Endothelial cell of umbilical vein (primary cell): ENCODE measurements at regions not wholly inside any gene's neighbourhood (a gene's known extent, or its start where the extent isn't known, plus 50 kb on each side); places are given as distances from the start of the nearest gene placed in this dataset.

Source experiments
- BruUV-seq: library from RNA; stranded (reverse); fragments of 400-500 nt; replicated peaks from 2 replicates; lab custom pipeline; 2021; lab: Mats Ljungman, UMichigan
- CTCF ChIA-PET: fragments of 300-600, 350-600 bp; sonication (Branson Sonifier 250); formaldehyde crosslinking; loops from one replicate; lab custom pipeline; 2021; ENCODE audit warnings: antibody characterized with exemption, inconsistent platforms; lab: Charles Lee
- POLR2A ChIA-PET: fragments of 300-600, 350-600 bp; sonication (Branson Sonifier 250); formaldehyde crosslinking; loops from one replicate; lab custom pipeline; 2021; ENCODE audit warnings: antibody characterized with exemption, inconsistent platforms; lab: Charles Lee
- DNase-seq: peaks from one replicate; pipeline ENCODE4 v3.0.0-alpha.2; 2011; ENCODE audit warnings: low read depth, low spot score
- FAIRE-seq: peaks from 2 replicates; lab custom pipeline; 2011; peaks lifted over from hg19 to GRCh38; lab: Jason Lieb, UNC
- H2AFZ ChIP-seq: 2 replicates; pipeline ENCODE4 v1.6.0; 2012; ENCODE audit warnings: low read depth, low read length, control low read depth, inconsistent platforms
- H3K27ac ChIP-seq: 2 replicates; pipeline ENCODE4 v1.5.1; 2011; ENCODE audit warnings: low read depth, mild to moderate bottlenecking, control low read depth, low read length, moderate library complexity; ENCODE audit not compliant: insufficient read depth
- H3K27me3 ChIP-seq, 2 experiments: 2 replicates each; pipeline versions ENCODE4 v1.6.0 to v1.6.1; 2011; ENCODE audit warnings: low read length in 2 of 2, mixed read lengths in 1 of 2; ENCODE audit not compliant: control insufficient read depth in 2 of 2, insufficient read depth in 2 of 2
- H3K36me3 ChIP-seq, 2 experiments: 2 replicates in 1 of 2; 3 replicates in 1 of 2; pipeline ENCODE4 v1.5.1; 2011; ENCODE audit warnings: low read length in 2 of 2, mild to moderate bottlenecking in 1 of 2, moderate library complexity in 1 of 2; ENCODE audit not compliant: control insufficient read depth in 2 of 2, insufficient read depth in 2 of 2; ENCODE audit errors: extremely low read depth in 1 of 2
- H3K4me1 ChIP-seq: 3 replicates; pipeline ENCODE4 v1.5.1; 2011; ENCODE audit warnings: mild to moderate bottlenecking, low read length; ENCODE audit not compliant: control insufficient read depth, insufficient read depth; ENCODE audit errors: extremely low read depth
- H3K4me2 ChIP-seq: 2 replicates; pipeline ENCODE4 v1.6.1; 2011; ENCODE audit warnings: low read length, control low read depth, mixed read lengths; ENCODE audit not compliant: insufficient read depth
- H3K4me3 ChIP-seq, 3 experiments: fragments of 200-600 bp in 1 of 3; sonication (generic), shearing (Covaris generic) in 1 of 3; replicated peaks in 1 of 3; 2 replicates each; pipeline ENCODE4 v1.5.1; 2011 to 2016; ENCODE audit warnings: control low read depth in 3 of 3, low read length in 3 of 3, mild to moderate bottlenecking in 2 of 3, inconsistent platforms in 1 of 3, low read depth in 1 of 3, moderate library complexity in 1 of 3; ENCODE audit not compliant: insufficient read depth in 1 of 3
- H3K79me2 ChIP-seq: 2 replicates; pipeline ENCODE4 v1.6.0; 2012; ENCODE audit warnings: low read length, inconsistent platforms; ENCODE audit not compliant: control insufficient read depth, insufficient read depth
- H3K9ac ChIP-seq: replicated peaks from 2 replicates; pipeline ENCODE3; 2011; ENCODE audit warnings: low read length, control low read depth; ENCODE audit not compliant: insufficient read depth; ENCODE audit errors: extremely low read depth
- H3K9me1 ChIP-seq: replicated peaks from 3 replicates; pipeline ENCODE4 v1.6.0; 2011; ENCODE audit warnings: mild to moderate bottlenecking, low read length; ENCODE audit not compliant: control insufficient read depth, insufficient read depth; ENCODE audit errors: extremely low read depth
- H3K9me3 ChIP-seq: replicated peaks from 2 replicates; pipeline ENCODE4 v1.5.1; 2012; ENCODE audit warnings: low read length, inconsistent platforms; ENCODE audit not compliant: control insufficient read depth, insufficient read depth
- H4K20me1 ChIP-seq: replicated peaks from 2 replicates; pipeline ENCODE3; 2011; ENCODE audit warnings: mild to moderate bottlenecking, low read length; ENCODE audit not compliant: control insufficient read depth, insufficient read depth; ENCODE audit errors: extremely low read depth
- EZH2 ChIP-seq: IDR thresholded peaks from 2 replicates; pipeline ENCODE4 v1.6.1; 2012; ENCODE audit warnings: borderline replicate concordance, low read depth, mild to moderate bottlenecking, moderate library complexity, low read length, inconsistent platforms; ENCODE audit not compliant: severe bottlenecking
- FOS ChIP-seq: IDR thresholded peaks from 2 replicates; pipeline ENCODE4 v1.6.1; 2011; ENCODE audit warnings: mild to moderate bottlenecking, low read length, moderate library complexity, borderline replicate concordance; ENCODE audit not compliant: insufficient read depth
- GATA2 ChIP-seq: IDR thresholded peaks from 2 replicates; pipeline ENCODE4 v1.7.0; 2011; ENCODE audit warnings: low read depth, mild to moderate bottlenecking, moderate library complexity, mixed read lengths, low read length; ENCODE audit not compliant: insufficient read length, insufficient read depth
- JUN ChIP-seq: IDR thresholded peaks from 2 replicates; pipeline ENCODE4 v1.6.1; 2011; ENCODE audit warnings: borderline replicate concordance, low read depth; ENCODE audit not compliant: insufficient read length, insufficient read depth
- MYC ChIP-seq: IDR thresholded peaks from one replicate; pipeline ENCODE4 v1.6.1; 2011; ENCODE audit warnings: mild to moderate bottlenecking, low read depth, low read length
- POLR2A ChIP-seq: IDR thresholded peaks from 2 replicates; pipeline ENCODE4 v1.6.1; 2012; ENCODE audit warnings: low read depth, mild to moderate bottlenecking, control low read depth, low read length
- POLR2AphosphoS5 ChIP-seq: IDR thresholded peaks from 2 replicates; pipeline ENCODE4 v1.6.1; 2012; ENCODE audit warnings: low read depth, mild to moderate bottlenecking, control low read depth, low read length, moderate library complexity; ENCODE audit not compliant: insufficient read depth
- dilution Hi-C: fragments of 300-500 bp; cut with MboI; formaldehyde crosslinking; loops from one replicate; pipeline ENCODE4 v1.15.0; 2019; ENCODE audit warnings: low sequenced_read_pairs; ENCODE audit not compliant: extremely low pct_ligation_motif_present
- intact Hi-C: fragments of 100-400 bp; cut with micrococcal nuclease; formaldehyde crosslinking; loops from one replicate; pipeline ENCODE4 v1.10.0; 2022
- TF ChIP-seq, protein P1 (sequence below): IDR thresholded peaks from 2 replicates; pipeline ENCODE4 v1.6.1; 2011; ENCODE audit not compliant: insufficient read depth, insufficient read length
- TF ChIP-seq, protein P2 (sequence below), 2 donors: IDR thresholded peaks; 1 replicate in 1 of 2; 2 replicates in 1 of 2; pipeline ENCODE4 v1.5.1; 2011; ENCODE audit warnings: low read length in 2 of 2, mild to moderate bottlenecking in 2 of 2, moderate library complexity in 2 of 2, control low read depth in 1 of 2, inconsistent platforms in 1 of 2, low read depth in 1 of 2; ENCODE audit not compliant: insufficient read depth in 1 of 2; ENCODE audit errors: extremely low read depth in 1 of 2

DNA sequence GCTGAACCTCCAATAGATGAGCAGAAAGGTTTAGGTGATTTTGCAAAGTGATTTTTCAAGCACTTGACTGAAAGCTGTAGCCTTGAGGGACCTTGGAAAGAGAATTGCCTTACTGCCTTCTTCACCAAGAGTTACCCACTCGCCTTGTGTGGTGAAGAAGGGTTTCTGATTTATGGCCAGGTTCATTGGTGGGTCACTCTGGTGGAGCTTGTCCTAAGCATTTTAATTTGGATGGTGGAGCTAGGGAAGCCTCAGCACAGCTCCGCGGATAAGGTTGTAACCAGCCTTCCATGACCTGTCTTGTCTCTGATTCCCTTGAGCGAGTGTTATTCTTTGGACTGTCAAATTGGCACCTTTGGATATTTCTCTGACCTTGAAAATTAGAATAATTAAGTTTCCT lies 226.4 kb downstream of the FAT3 start:
- no peak overlapping the region for H3K4me3 ChIP-seq
- H2AFZ ChIP-seq, result no peak overlapping the region
- POLR2A ChIA-PET, result no interaction called here
- TF ChIP-seq, protein P1, sequence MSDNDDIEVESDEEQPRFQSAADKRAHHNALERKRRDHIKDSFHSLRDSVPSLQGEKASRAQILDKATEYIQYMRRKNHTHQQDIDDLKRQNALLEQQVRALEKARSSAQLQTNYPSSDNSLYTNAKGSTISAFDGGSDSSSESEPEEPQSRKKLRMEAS, result no peak
- no peak for TF ChIP-seq MYC
- no peaks in the 10 kb centered on the region for H3K79me2 ChIP-seq
- BruUV-seq, result no TSS peak
- no peaks in the 10 kb centered on the region for H4K20me1 ChIP-seq
- H3K4me2 ChIP-seq, result no peak overlapping the region
- peaks cover 2% of the 10 kb centered on the region for H3K9me3 ChIP-seq
- CTCF ChIA-PET, result no interaction called here
- H3K27me3 ChIP-seq, result no peaks in the 10 kb centered on the region
- FAIRE-seq (no peak), DNase-seq (no peak)
- no peak overlapping the region for H3K9ac ChIP-seq
- H3K27ac ChIP-seq, result no peak overlapping the region
- no peaks in the 10 kb centered on the region for H3K36me3 ChIP-seq
- intact Hi-C loops, result no loop called here
- no peaks in the 10 kb centered on the region for H3K4me1 ChIP-seq
- dilution Hi-C loops, result no loop called here
- H3K9me1 ChIP-seq, result no peaks in the 10 kb centered on the region

DNA sequence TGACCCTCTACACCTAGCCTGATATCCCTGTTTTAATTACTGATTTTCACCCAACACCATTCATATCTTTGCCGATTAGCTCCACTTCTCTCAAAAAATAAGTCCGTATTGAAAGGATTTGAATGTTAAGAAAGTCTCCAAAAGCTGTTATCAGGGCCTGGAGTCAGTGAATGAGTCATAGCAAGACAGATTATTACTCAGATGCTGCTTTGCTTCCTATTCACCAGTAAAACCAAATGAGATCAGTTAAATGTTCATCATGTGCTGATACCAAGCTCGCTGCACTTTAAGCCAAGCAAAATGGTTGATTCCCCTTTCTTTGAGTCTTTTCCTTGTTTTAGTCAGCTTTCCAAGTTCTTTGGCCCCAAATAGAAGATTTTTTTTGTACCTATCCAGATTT lies 228.4 kb downstream of the FAT3 start:
- Histone ChIP-seq H3K79me2 (no peaks in the 10 kb centered on the region), H3K36me3 (no peaks in the 10 kb centered on the region)
- BruUV-seq, result no TSS peak

More for the DNA sequence above, 228.4 kb downstream of the FAT3 start:
- H2AFZ ChIP-seq, result no peak overlapping the region
- H3K9me1 ChIP-seq, result no peaks in the 10 kb centered on the region
- no peak overlapping the region for H3K27ac ChIP-seq
- H3K4me1 ChIP-seq, result no peaks in the 10 kb centered on the region
- dilution Hi-C loops, result no loop called here
- CTCF ChIA-PET, result no interaction called here
- POLR2A ChIA-PET, result no interaction called here
- H3K4me2 ChIP-seq, result no peak overlapping the region
- intact Hi-C loops, result no loop called here
- DNase-seq, result no peak
- peaks cover 2% of the 10 kb centered on the region for H3K9me3 ChIP-seq
- no peak for FAIRE-seq
- H4K20me1 ChIP-seq, result no peaks in the 10 kb centered on the region
- no peak overlapping the region for H3K4me3 ChIP-seq
- no peaks in the 10 kb centered on the region for H3K27me3 ChIP-seq
- H3K9ac ChIP-seq, result no peak overlapping the region
- TF ChIP-seq, protein P1, result no peak
- TF ChIP-seq GATA2 (no peak), POLR2A (no peak), FOS (no peak), JUN (no peak), POLR2AphosphoS5 (no peak), MYC (no peak), EZH2 (no peak)
- TF ChIP-seq, protein P2, sequence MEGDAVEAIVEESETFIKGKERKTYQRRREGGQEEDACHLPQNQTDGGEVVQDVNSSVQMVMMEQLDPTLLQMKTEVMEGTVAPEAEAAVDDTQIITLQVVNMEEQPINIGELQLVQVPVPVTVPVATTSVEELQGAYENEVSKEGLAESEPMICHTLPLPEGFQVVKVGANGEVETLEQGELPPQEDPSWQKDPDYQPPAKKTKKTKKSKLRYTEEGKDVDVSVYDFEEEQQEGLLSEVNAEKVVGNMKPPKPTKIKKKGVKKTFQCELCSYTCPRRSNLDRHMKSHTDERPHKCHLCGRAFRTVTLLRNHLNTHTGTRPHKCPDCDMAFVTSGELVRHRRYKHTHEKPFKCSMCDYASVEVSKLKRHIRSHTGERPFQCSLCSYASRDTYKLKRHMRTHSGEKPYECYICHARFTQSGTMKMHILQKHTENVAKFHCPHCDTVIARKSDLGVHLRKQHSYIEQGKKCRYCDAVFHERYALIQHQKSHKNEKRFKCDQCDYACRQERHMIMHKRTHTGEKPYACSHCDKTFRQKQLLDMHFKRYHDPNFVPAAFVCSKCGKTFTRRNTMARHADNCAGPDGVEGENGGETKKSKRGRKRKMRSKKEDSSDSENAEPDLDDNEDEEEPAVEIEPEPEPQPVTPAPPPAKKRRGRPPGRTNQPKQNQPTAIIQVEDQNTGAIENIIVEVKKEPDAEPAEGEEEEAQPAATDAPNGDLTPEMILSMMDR (IDR thresholded peaks at IDR 0.05; ENCODE audit: extremely low read depth in 1 of 2, insufficient read depth in 1 of 2, low read depth in 1 of 2, low read length in 2 of 2), result no peak
